Dendritic cell treated with granulocyte-macrophage colony-stimulating factor and Interleukin-4, amounts not matched to agents 40 ng/mL and 50 ng/mL, for 4 days (primary cell): ENCODE measurements at regions not wholly inside any gene's neighbourhood (a gene's known extent, or its start where the extent isn't known, plus 50 kb on each side); places are given as distances from the start of the nearest gene placed in this dataset.

ENCODE experiments used
- H3K27ac Mint-ChIP-seq: one replicate; pipeline ENCODE4 v1.8.0; 2022; ENCODE audit warnings: mild to moderate bottlenecking, mixed read lengths
- H3K27me3 Mint-ChIP-seq: one replicate; pipeline ENCODE4 v1.8.0; 2022; ENCODE audit warnings: mild to moderate bottlenecking, mixed read lengths
- H3K36me3 Mint-ChIP-seq: one replicate; pipeline ENCODE4 v1.8.0; 2022; ENCODE audit warnings: low read depth, mixed read lengths
- H3K4me1 Mint-ChIP-seq: one replicate; pipeline ENCODE4 v1.8.0; 2022; ENCODE audit warnings: low read depth, mixed read lengths
- H3K4me3 Mint-ChIP-seq: one replicate; pipeline ENCODE4 v1.8.0; 2022; ENCODE audit warnings: mild to moderate bottlenecking, moderate library complexity, mixed read lengths
- H3K9me3 Mint-ChIP-seq: one replicate; pipeline ENCODE4 v1.8.0; 2022; ENCODE audit warnings: mixed read lengths
- intact Hi-C: fragments of 100-400 bp; cut with micrococcal nuclease; formaldehyde crosslinking; loops from one replicate; pipeline ENCODE4 v1.15.0; 2022

GRCh38 chr9:71249729-71250317 lies 128.4 kb upstream of the TRPM3 start:
- Mint-ChIP-seq H3K4me1 (no peaks in the 10 kb centered on the region), H3K4me3 (no peak overlapping the region), H3K27me3 (peaks cover 1% of the 10 kb centered on the region), H3K36me3 (no peaks in the 10 kb centered on the region), H3K27ac (no peak overlapping the region), H3K9me3 (no peaks in the 10 kb centered on the region)
- intact Hi-C loops: loop anchor here (2.0 to 5.0 kb wide), 2 partner anchors 323 to 609 kb away; no protein-coding TSS in a partner anchor

- Mint-ChIP-seq H3K27me3 (peaks cover 1% of the 10 kb centered on the region), H3K4me3 (no peak overlapping the region), H3K36me3 (no peaks in the 10 kb centered on the region), H3K9me3 (no peaks in the 10 kb centered on the region), H3K4me1 (no peaks in the 10 kb centered on the region), H3K27ac (no peak overlapping the region)
- intact Hi-C loops: loop anchor here (5.0 kb wide), 1 partner anchor 318 kb away; no protein-coding TSS in a partner anchor
Measured at GRCh38 chr9:71245651-71246050, 124.2 kb upstream of the TRPM3 start.

- intact Hi-C loops: no loop called here
- Mint-ChIP-seq H3K4me3 (no peak overlapping the region), H3K4me1 (no peaks in the 10 kb centered on the region), H3K27me3 (no peaks in the 10 kb centered on the region), H3K27ac (no peak overlapping the region), H3K9me3 (no peaks in the 10 kb centered on the region), H3K36me3 (no peaks in the 10 kb centered on the region)
Measured at GRCh38 chr9:71243951-71244350, 122.5 kb upstream of the TRPM3 start.

- Mint-ChIP-seq H3K27ac (no peak overlapping the region), H3K36me3 (no peaks in the 10 kb centered on the region), H3K4me1 (no peaks in the 10 kb centered on the region), H3K9me3 (no peaks in the 10 kb centered on the region), H3K27me3 (no peaks in the 10 kb centered on the region), H3K4me3 (no peak overlapping the region)
- intact Hi-C loops: no loop called here
Measured at GRCh38 chr9:71242081-71242480, 120.7 kb upstream of the TRPM3 start.

GRCh38 chr9:71237051-71237450 lies 115.6 kb upstream of the TRPM3 start:
- intact Hi-C loops: no loop called here
- H3K36me3 Mint-ChIP-seq: no peaks in the 10 kb centered on the region
- no peaks in the 10 kb centered on the region for H3K4me1 Mint-ChIP-seq
- H3K9me3 Mint-ChIP-seq: no peaks in the 10 kb centered on the region
- no peak overlapping the region for H3K4me3 Mint-ChIP-seq
- H3K27ac Mint-ChIP-seq: no peak overlapping the region
- no peaks in the 10 kb centered on the region for H3K27me3 Mint-ChIP-seq

- H3K9me3 Mint-ChIP-seq: no peaks in the 10 kb centered on the region
- no peak overlapping the region for H3K4me3 Mint-ChIP-seq
- intact Hi-C loops: no loop called here
- no peaks in the 10 kb centered on the region for H3K36me3 Mint-ChIP-seq
- H3K27ac Mint-ChIP-seq: no peak overlapping the region
- H3K27me3 Mint-ChIP-seq: no peaks in the 10 kb centered on the region
- H3K4me1 Mint-ChIP-seq: no peaks in the 10 kb centered on the region
Measured at GRCh38 chr9:71233646-71234045, 112.2 kb upstream of the TRPM3 start.

GRCh38 chr9:71223953-71224538 lies 102.6 kb upstream of the TRPM3 start:
- intact Hi-C loops: no loop called here
- no peak overlapping the region for H3K4me3 Mint-ChIP-seq
- H3K9me3 Mint-ChIP-seq: no peaks in the 10 kb centered on the region
- no peaks in the 10 kb centered on the region for H3K36me3 Mint-ChIP-seq
- H3K4me1 Mint-ChIP-seq: no peaks in the 10 kb centered on the region
- H3K27me3 Mint-ChIP-seq: no peaks in the 10 kb centered on the region
- no peak overlapping the region for H3K27ac Mint-ChIP-seq

- Mint-ChIP-seq H3K27me3 (no peaks in the 10 kb centered on the region), H3K27ac (no peak overlapping the region), H3K36me3 (no peaks in the 10 kb centered on the region), H3K4me1 (no peaks in the 10 kb centered on the region), H3K9me3 (peaks cover 13% of the 10 kb centered on the region), H3K4me3 (no peak overlapping the region)
- intact Hi-C loops: no loop called here
Measured at GRCh38 chr9:71218774-71219173, 97.4 kb upstream of the TRPM3 start.

- no peaks in the 10 kb centered on the region for H3K36me3 Mint-ChIP-seq
- H3K4me1 Mint-ChIP-seq: no peaks in the 10 kb centered on the region
- intact Hi-C loops: no loop called here
- no peak overlapping the region for H3K4me3 Mint-ChIP-seq
- H3K27ac Mint-ChIP-seq: no peak overlapping the region
- H3K27me3 Mint-ChIP-seq: no peaks in the 10 kb centered on the region
- peaks cover 15% of the 10 kb centered on the region for H3K9me3 Mint-ChIP-seq
Measured at GRCh38 chr9:71213633-71214032, 92.2 kb upstream of the TRPM3 start.

- no peaks in the 10 kb centered on the region for H3K4me1 Mint-ChIP-seq
- H3K36me3 Mint-ChIP-seq: no peaks in the 10 kb centered on the region
- H3K9me3 Mint-ChIP-seq: peaks cover 15% of the 10 kb centered on the region
- intact Hi-C loops: no loop called here
- no peaks in the 10 kb centered on the region for H3K27me3 Mint-ChIP-seq
- no peak overlapping the region for H3K27ac Mint-ChIP-seq
- H3K4me3 Mint-ChIP-seq: no peak overlapping the region
Measured at GRCh38 chr9:71210326-71210725, 88.9 kb upstream of the TRPM3 start.

GRCh38 chr9:71209890-71210289 lies 88.5 kb upstream of the TRPM3 start:
- Mint-ChIP-seq H3K27ac (no peak overlapping the region), H3K4me1 (no peaks in the 10 kb centered on the region), H3K9me3 (peaks cover 13% of the 10 kb centered on the region), H3K27me3 (no peaks in the 10 kb centered on the region), H3K4me3 (no peak overlapping the region), H3K36me3 (no peaks in the 10 kb centered on the region)
- intact Hi-C loops: no loop called here

- no peaks in the 10 kb centered on the region for H3K36me3 Mint-ChIP-seq
- no peak overlapping the region for H3K4me3 Mint-ChIP-seq
- no peaks in the 10 kb centered on the region for H3K27me3 Mint-ChIP-seq
- intact Hi-C loops: no loop called here
- H3K9me3 Mint-ChIP-seq: peaks cover 19% of the 10 kb centered on the region
- no peaks in the 10 kb centered on the region for H3K4me1 Mint-ChIP-seq
- no peak overlapping the region for H3K27ac Mint-ChIP-seq
Measured at GRCh38 chr9:71202931-71203330, 81.5 kb upstream of the TRPM3 start.

- H3K9me3 Mint-ChIP-seq: peaks cover 20% of the 10 kb centered on the region
Measured at GRCh38 chr9:71191708-71192107, 70.3 kb upstream of the TRPM3 start.

GRCh38 chr9:71183251-71183650 lies 61.8 kb upstream of the TRPM3 start:
- H3K36me3 Mint-ChIP-seq: no peaks in the 10 kb centered on the region
- no peaks in the 10 kb centered on the region for H3K9me3 Mint-ChIP-seq
- no peaks in the 10 kb centered on the region for H3K27me3 Mint-ChIP-seq
- H3K4me3 Mint-ChIP-seq: no peak overlapping the region
- intact Hi-C loops: no loop called here
- no peaks in the 10 kb centered on the region for H3K4me1 Mint-ChIP-seq
- H3K27ac Mint-ChIP-seq: no peak overlapping the region

More at GRCh38 chr9:71191708-71192107, 70.3 kb upstream of the TRPM3 start:
- Mint-ChIP-seq H3K4me1 (no peaks in the 10 kb centered on the region), H3K36me3 (no peaks in the 10 kb centered on the region), H3K4me3 (no peak overlapping the region), H3K27ac (no peak overlapping the region), H3K27me3 (no peaks in the 10 kb centered on the region)
- intact Hi-C loops: no loop called here

GRCh38 chr9:71179183-71179582 lies 57.8 kb upstream of the TRPM3 start:
- no peaks in the 10 kb centered on the region for H3K9me3 Mint-ChIP-seq
- no peak overlapping the region for H3K27ac Mint-ChIP-seq
- intact Hi-C loops: no loop called here
- H3K27me3 Mint-ChIP-seq: no peaks in the 10 kb centered on the region
- H3K4me1 Mint-ChIP-seq: no peaks in the 10 kb centered on the region
- H3K4me3 Mint-ChIP-seq: no peak overlapping the region
- H3K36me3 Mint-ChIP-seq: no peaks in the 10 kb centered on the region
